ENCODE measurements at regions not wholly inside any gene's neighbourhood (a gene's known extent, or its start where the extent isn't known, plus 50 kb on each side); places are given as distances from the start of the nearest gene placed in this dataset.

DNA sequence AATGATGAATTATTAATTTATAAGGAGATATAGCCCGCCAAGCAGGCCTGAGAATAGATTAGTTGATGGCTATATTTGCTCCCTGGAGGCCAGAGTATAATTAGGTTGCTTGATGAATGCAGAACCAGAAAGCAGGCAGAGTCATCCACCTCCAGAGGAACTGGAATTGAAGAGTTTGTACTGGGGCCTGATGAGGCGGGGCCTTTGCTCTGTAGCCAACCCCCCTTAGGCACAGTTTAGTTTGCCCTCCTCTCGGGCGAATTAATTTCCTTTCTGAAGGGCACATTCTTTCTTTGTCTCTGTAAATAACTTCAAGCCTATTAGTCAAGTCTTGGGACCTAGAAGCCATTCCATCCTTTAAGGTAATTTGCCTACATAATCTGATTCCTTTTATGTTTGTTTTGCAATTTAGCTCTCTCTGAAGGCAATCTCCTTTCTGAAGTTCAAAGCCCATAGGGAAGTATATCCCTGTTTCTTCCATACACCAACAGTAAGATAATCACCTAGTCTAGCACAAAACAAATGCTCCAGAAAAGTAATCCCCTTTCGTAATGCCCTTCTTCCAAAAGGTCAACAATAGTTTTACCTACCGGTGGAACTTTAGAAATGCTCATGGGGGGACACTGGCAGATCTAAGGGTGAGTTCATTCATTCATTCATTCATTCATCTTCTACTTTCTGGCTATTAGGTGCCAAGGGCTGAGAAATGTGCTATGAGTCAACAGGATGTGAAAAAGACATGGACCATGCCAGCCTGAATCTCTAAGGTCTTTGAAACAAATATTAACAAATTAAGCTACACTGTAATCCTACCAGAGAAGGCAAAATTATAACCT lies 84.8 kb upstream of the NUDT4 start:
- TF ChIP-seq, protein P1, sequence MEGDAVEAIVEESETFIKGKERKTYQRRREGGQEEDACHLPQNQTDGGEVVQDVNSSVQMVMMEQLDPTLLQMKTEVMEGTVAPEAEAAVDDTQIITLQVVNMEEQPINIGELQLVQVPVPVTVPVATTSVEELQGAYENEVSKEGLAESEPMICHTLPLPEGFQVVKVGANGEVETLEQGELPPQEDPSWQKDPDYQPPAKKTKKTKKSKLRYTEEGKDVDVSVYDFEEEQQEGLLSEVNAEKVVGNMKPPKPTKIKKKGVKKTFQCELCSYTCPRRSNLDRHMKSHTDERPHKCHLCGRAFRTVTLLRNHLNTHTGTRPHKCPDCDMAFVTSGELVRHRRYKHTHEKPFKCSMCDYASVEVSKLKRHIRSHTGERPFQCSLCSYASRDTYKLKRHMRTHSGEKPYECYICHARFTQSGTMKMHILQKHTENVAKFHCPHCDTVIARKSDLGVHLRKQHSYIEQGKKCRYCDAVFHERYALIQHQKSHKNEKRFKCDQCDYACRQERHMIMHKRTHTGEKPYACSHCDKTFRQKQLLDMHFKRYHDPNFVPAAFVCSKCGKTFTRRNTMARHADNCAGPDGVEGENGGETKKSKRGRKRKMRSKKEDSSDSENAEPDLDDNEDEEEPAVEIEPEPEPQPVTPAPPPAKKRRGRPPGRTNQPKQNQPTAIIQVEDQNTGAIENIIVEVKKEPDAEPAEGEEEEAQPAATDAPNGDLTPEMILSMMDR (IDR thresholded peaks at IDR 0.05; ENCODE audit: insufficient read depth, low read length, poor library complexity, severe bottlenecking): no peak
- no peak overlapping the region for H3K4me3 ChIP-seq (ENCODE audit: low read depth, low read length)
- H3K27me3 ChIP-seq (ENCODE audit: control insufficient read depth, insufficient read depth, low read length): no peaks in the 10 kb centered on the region
- no peaks in the 10 kb centered on the region for H3K36me3 ChIP-seq (ENCODE audit: control insufficient read depth, insufficient read depth, low read length)
- DNase-seq (ENCODE audit: low read depth): no peak

DNA sequence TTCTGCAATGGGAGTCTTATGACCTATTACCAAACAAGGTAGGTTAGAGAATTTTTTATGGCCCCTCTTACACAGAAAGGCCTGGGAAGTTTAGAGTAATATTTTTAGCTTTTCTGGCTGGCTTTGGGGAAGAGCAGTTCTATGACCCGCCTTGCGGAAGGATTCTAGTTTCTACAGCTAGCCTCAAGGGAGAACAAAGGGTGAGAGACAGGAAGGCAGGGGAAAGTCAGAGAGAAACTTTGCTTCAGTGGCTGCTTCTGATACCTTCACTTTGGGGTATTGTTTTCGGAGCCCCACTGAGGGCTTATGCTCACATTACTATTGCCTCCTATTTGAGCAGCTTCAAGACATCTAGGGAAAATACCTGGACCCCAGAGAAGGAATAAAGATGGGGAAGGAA lies 80.7 kb upstream of the NUDT4 start:
- TF ChIP-seq, protein P1 (IDR thresholded peaks at IDR 0.05; ENCODE audit: insufficient read depth, low read length, poor library complexity, severe bottlenecking): no peak
- DNase-seq (ENCODE audit: low read depth): no peak
- no peak overlapping the region for H3K4me3 ChIP-seq (ENCODE audit: low read depth, low read length)
- H3K36me3 ChIP-seq (ENCODE audit: control insufficient read depth, insufficient read depth, low read length): no peaks in the 10 kb centered on the region
- H3K27me3 ChIP-seq (ENCODE audit: control insufficient read depth, insufficient read depth, low read length): no peaks in the 10 kb centered on the region

DNA sequence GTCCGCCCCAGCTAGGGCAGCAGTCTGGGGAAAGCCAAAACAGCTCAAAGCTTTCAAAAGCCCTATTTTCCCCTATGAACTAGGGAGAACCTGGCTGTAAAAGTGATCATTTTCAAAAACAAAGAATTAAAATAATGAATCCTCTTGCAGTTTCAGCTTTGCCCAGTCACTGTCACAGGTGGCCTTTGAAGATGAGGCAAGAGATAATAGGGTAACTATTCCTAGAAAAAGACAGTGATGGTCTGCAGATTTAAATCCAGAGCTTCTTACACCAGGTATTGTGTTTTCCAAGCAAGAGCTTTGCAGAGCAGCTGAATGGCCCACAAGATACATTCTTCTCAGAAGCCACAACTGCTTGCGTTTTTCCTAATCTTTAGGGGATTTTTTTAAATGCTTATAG lies 80.2 kb upstream of the NUDT4 start:
- no peaks in the 10 kb centered on the region for H3K27me3 ChIP-seq (ENCODE audit: control insufficient read depth, insufficient read depth, low read length)
- no peak for DNase-seq (ENCODE audit: low read depth)
- TF ChIP-seq, protein P1 (IDR thresholded peaks at IDR 0.05; ENCODE audit: insufficient read depth, low read length, poor library complexity, severe bottlenecking): no peak

DNA sequence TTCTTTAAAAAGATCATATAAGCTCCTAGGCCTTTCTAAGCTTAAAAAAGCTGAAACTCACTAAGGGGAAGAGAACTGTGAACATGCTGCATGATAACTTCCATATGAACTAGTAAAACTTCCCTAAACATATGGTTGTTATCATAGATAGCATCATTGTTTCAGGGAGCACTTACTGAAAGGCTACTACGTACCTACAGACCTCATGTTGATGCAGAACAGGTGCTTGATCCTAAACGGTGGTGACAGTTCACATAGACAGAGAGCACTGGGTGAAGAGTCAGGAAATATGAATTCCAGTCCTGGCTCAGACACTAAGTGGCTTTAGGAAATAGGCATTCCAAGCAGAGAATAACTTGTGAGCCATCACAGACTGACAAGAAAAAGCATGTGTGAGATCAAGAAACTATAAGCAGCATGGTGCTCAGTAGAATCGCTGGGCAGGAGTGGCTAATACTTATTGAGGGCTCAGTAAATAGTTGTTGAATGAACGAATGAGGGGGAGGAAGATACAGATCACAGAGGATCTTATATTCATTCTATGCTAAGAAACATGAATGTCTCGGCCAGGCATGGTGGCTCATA lies 78.4 kb upstream of the NUDT4 start:
- H3K4me3 ChIP-seq (ENCODE audit: low read depth, low read length): no peak overlapping the region
- TF ChIP-seq, protein P1 (IDR thresholded peaks at IDR 0.05; ENCODE audit: insufficient read depth, low read length, poor library complexity, severe bottlenecking): no peak
- no peaks in the 10 kb centered on the region for H3K27me3 ChIP-seq (ENCODE audit: control insufficient read depth, insufficient read depth, low read length)
- DNase-seq (ENCODE audit: low read depth): no peak
- H3K36me3 ChIP-seq (ENCODE audit: control insufficient read depth, insufficient read depth, low read length): no peaks in the 10 kb centered on the region

More for the DNA sequence above, 80.2 kb upstream of the NUDT4 start:
- Histone ChIP-seq H3K4me3 (ENCODE audit: low read depth, low read length) (no peak overlapping the region), H3K36me3 (ENCODE audit: control insufficient read depth, insufficient read depth, low read length) (no peaks in the 10 kb centered on the region)

DNA sequence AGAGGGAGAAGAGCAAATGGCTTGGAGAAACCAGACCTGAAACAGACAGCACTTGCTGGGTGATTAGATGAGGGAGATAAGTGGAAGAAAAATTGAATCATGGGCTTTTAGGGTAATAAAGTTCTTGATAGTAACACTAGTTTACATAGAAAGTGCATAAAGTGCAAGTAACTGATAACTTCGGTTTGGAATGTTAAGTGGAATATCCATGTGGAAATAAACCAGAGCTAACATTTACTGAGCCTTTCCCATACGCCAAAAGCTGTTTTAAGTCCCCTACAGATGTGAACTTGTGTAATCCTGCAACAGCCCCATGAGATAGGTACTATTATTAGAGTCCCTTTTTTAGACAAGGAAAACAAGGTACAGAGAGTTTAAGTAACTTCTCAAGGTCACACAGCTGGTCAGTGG lies 77.1 kb upstream of the NUDT4 start:
- DNase-seq (ENCODE audit: low read depth): no peak
- Histone ChIP-seq H3K36me3 (ENCODE audit: control insufficient read depth, insufficient read depth, low read length) (no peaks in the 10 kb centered on the region), H3K27me3 (ENCODE audit: control insufficient read depth, insufficient read depth, low read length) (no peaks in the 10 kb centered on the region), H3K4me3 (ENCODE audit: low read depth, low read length) (no peak overlapping the region)
- TF ChIP-seq, protein P1 (IDR thresholded peaks at IDR 0.05; ENCODE audit: insufficient read depth, low read length, poor library complexity, severe bottlenecking): no peak

All from kidney epithelial cell (primary cell).